Caki2 (cell line): ENCODE measurements at regions not wholly inside any gene's neighbourhood (a gene's known extent, or its start where the extent isn't known, plus 50 kb on each side); places are given as distances from the start of the nearest gene placed in this dataset.
"Not testable (repeated sequence)": the region's sequence is repeated elsewhere in the genome, so short reads cannot be mapped to it uniquely, and the experiment has no call there.

Source experiments
- DNase-seq: peaks from one replicate; pipeline ENCODE4 v3.0.0-alpha.2; 2015; ENCODE audit warnings: low read depth
- in situ Hi-C: cut with HindIII; loops from 2 replicates; pipeline ENCODE4 v1.10.0; 2016; ENCODE audit warnings: low sequenced_read_pairs, low pct_unique_long_range_greater_than_20kb, mixed read lengths

DNA sequence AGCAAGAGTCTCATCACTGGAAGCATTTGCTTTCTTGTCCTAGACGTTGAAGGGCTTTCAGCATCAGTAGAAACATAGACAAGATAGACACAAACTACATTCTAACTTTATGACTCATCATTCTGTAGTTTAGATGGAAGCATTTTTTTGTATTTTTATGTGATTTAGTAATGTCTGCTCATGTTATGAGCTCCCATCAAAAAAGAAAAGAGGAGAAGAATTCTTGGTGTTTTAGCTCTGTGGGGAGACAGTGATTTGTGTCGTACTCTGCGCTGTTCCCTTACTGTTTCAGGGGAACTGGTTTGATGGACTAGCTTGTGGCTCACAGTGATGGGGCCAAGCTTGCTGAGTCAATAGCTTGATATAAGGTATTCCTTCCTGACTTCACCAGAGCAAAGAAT, 159.2 kb upstream of the WWC1 start:
- in situ Hi-C loops: no loop called here
- DNase-seq: no peak

DNA sequence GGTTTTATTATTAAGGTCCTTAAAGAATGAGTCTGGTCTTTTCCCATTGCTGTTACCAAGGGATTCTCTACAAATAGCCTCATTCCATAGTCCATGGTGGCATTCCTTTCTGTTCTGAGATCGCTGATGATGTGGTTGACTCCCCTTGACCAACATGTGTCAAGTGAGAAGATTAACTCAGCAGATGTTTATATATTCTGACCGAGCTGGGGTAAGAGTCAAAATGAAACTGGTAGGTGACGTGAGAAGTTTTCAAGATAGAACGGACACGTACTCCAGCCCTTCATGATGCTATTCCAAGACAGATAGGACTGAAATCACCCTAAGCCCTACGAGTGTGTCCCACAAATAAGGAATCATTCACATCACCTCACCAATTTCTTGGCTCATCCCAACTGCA, 155.5 kb upstream of the WWC1 start:
- no peak for DNase-seq
- in situ Hi-C loops: no loop called here

DNA sequence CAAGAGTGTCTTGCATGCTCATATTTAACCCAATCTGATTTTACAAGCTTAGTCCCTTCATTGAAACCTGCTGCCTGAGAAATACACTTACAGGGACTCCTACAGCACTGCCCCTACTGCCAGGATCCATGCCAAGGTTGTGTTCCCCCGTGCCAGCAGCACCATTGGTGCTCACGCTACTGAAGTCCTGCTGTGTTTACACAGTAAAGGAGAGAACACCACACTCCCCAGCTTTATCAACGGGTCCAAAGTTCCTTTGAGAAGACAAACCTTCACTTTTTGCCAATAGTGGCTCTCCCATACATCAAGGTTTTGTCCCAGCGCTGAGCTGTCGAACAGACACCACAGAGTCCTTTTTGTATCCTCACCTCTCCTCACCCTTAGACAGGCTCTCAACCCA, 155.1 kb upstream of the WWC1 start:
- in situ Hi-C loops: no loop called here

DNA sequence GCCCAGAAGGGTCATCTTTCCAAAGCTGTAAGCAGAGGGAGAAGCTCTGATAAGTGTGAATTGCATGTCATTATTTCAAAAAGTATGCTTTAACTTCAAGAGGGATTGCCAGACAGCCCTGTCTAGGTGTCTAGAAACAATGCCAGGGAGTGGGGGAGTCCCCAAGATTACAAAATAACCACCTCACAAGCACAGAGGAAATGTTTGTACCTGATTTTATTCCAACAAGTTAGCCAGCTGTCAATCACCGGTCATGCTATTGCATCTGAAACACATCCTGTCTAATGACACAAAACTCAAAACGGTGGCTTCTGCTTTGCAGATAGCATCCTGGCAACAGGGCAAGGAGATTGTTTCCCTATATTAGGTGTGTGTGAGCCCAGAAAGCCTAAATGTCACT, 154.2 kb upstream of the WWC1 start:
- no peak for DNase-seq
- in situ Hi-C loops: no loop called here

More for the DNA sequence above, 155.1 kb upstream of the WWC1 start:
- DNase-seq: no peak

DNA sequence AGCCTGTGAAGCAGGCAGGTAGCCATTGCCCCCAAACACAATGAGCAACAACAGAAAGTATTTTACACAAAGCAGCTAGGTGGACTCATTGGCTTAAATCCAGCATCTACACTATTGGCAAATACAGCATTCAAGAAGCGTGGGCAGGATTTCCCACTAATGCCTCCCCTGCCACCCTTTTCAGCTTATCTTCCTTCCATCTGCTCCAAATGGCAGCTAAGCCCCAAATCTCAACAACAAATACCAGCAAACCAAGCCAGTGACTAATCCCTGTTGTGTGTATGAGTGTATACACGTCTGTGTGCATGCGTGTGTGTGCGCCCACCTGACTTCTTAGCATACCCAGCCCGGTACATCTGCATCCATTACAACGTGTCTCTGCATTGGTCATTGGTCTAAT, 151.2 kb upstream of the WWC1 start:
- in situ Hi-C loops: no loop called here
- no peak for DNase-seq

DNA sequence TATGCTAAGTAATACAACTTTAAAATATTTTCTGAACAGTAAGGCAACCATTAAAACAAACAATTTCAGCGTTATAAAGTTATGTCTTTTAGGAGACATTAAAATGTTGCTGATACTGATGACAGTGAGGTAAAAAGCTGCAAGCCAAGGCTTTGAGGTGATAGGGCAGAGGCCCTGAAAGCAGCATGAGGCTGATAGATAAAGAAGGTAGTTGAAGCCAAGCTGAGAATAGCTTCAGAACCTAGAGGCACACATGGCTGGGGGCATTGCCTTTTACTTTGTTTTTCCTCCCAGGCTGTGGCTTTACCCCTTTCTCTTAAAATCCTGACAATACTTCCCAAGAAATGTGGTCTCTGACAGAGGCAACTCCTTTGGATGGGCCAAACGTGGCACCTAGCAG, 149.0 kb upstream of the WWC1 start:
- no peak for DNase-seq
- in situ Hi-C loops: no loop called here

DNA sequence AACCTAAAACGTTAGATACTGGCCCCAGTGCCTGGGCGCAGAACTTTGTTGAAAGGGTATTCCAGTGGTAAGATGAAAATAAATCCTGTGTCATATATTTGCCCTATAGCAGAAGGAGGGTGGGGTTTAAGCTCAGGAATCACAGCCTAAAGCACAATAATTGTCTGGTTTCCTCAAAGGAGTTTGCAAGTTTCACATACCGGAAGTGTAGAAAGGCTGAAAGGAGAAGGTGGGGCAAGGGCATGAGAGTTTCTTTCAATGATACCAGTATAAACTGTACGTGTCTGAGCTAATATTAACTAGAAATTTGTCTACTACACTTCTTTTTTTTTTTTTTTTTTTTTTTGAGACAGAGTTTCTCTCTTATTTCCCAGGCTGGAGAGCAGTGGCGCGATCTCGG, 147.9 kb upstream of the WWC1 start:
- DNase-seq: peak; percentile 28
- in situ Hi-C loops: not testable (repeated sequence)

DNA sequence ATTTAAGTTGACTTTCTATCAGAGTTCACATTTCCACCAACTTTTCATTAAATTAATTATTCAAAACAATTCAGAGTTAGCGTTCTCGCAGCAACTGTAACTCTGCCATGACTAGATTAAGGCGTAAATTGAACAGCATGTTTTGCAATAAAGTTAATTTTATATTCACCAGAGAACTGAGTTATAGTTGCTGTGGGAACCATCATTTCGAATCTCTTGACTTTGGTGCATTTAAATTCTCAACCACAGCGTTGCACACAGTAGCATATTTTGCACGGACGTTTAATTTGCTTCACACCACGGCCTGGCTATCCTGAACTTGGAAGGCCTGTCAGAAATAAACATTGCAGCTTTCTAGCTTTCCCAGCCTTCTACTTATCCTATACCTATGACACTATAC, 144.3 kb upstream of the WWC1 start:
- DNase-seq: no peak
- in situ Hi-C loops: no loop called here

DNA sequence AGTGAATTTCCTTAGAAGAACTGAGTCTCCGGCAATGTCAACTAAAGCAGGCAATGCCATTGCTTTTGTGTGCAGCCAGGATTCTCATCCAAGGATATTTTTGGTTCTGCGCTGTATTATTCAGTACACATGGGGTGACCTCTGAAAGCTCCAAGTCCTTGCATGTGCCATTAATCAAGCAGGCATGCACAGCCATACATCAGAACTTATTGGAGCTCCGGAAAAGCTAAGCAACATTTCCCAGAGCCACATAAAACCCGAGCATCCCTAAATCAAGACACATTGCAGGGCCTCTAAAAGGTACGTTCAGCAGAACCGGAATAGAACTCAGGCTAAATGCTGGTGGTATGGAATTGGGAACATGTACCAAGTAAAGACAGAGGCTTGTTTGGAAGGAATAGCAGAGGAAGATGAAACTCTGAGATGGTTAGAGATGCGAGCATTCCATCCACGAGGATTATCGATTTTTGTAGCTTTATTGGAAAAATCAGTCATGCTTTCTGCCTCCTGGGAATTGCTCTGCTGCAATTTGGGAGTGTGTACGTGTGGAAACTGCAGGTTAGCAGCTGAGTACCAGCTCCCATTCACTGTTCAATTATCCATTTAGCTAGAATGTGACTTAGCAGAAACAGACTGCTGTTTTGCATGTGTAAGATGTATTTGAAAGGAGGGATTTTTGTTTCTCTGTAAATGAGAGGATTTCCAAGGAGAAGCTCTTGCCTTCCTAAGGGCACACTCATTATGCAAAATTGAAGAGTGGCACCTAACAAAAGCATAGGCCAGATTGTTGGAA, 143.7 kb upstream of the WWC1 start:
- DNase-seq: no peak
- in situ Hi-C loops: no loop called here

DNA sequence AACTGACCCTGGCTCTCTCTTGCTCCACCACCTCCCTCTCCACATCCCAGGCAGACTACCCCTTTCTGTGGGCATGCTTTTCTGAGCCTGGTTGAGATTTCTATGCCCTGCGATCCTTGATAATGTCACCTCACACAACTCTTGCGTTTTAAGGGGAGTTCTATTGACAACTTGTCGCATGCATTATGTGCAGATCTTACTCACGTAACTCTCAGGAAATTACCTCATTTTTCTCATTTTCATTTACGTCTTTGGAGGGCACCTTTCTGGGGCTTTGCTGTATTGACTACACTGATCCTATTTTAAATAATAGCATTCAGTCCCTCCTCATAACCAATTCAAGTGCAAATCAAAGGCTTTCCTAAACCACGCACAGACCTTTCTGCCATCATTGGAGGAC, 140.4 kb upstream of the WWC1 start:
- in situ Hi-C loops: no loop called here
- DNase-seq: no peak

DNA sequence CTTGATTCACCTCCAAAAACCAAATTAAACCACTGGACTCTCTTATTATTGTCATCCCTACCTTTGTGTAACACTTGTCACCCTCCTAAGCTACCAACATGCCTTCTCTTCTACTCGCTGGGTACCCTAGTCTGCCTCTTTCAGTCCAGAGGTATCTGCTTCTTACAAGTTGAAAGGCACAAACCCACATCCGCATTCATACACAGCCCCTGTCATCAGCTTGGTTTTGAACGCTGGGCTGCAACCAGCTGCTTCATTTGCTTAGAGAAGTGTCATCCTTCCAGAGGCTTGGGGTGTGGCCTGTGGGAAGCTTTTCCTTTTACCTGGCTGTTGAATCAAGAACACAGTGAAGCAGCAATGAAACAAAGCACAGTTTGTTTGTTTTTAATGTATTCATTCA, 138.8 kb upstream of the WWC1 start:
- in situ Hi-C loops: no loop called here
- DNase-seq: no peak

DNA sequence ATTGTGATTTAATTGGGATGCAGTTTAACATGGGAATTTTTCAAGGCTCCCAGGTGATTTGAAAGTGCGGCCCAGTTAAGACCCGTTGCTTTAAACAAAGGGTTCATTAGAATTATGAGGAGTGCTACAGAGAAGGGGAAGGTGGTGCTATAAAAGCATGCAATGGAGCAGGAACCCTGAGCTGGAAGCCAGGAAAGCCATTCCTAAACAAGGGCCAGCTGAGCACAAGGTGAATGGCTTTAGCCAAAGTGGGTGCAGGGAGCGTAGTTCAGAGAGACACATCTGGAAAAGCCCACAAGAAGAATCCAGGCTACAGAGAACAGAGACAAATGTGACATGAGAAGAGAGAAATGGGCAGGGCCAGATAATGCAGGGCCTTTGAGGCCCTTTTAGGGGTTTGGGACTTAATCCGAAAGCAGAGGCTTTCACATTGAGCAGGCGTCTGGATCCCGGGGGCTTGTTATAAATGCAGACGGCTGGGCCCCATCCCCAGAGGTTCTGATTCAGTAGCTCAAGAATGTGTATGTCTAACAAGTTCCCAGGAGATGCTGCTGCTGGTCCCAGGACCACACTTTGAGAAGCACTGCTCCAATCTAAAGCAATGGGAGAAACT, 138.1 kb upstream of the WWC1 start:
- in situ Hi-C loops: no loop called here
- no peak for DNase-seq

DNA sequence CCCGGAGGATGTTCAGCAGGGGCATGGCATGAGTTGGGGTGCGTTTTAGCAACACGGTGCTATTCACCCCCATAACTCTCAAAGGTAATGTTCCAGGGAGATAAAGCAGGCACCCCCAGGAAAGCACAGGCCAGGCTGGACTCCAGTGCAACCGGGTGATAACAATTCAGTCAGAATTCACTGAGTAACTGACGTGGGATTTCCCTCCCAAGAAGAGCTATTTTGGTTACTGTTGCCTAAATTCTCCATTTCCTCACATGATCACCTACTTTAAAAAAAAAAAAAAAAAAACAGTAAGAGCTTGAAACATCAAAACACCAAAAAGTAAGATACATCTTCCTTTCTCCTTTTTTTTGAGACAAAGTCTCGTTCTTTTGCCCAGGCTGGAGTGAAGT, 137.6 kb upstream of the WWC1 start:
- in situ Hi-C loops: no loop called here
- no peak for DNase-seq

DNA sequence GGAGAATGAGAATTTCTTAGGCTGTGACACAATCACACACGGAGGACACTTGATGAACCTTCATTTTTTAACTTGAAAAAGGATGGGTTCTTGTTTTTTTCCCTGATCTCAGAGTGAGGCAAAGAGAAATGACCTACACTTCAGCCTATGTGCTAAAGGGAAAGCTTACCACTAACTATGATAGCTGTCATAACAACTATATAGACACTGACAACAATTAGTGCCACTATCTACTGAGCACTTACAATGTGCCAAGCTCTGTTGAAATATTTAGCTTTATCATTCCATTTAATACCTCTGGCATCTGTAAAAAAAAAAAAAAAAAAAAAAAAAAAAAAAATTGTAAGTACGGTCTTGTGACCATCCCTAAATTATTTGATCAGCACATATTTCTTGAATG, 135.9 kb upstream of the WWC1 start:
- no peak for DNase-seq
- in situ Hi-C loops: no loop called here

DNA sequence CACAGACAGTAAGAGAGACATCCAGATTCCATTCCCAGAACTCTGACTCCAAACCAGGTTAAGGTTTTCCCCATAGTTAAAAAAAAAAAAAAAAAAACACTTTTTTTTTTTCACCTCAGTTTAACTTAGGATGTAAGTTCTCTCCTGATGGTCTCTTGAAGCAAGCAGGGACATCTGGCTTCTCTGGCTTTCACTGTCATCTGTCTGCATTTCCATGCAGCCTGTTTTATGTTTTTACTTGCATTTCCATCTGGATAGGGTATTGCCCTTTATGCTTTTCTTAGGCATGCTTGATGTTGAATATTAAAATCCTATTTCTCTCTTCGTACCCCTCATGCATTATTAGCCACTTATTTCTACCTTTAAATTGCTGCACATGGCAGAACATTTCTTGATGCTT, 135.3 kb upstream of the WWC1 start:
- DNase-seq: no peak
- in situ Hi-C loops: no loop called here

DNA sequence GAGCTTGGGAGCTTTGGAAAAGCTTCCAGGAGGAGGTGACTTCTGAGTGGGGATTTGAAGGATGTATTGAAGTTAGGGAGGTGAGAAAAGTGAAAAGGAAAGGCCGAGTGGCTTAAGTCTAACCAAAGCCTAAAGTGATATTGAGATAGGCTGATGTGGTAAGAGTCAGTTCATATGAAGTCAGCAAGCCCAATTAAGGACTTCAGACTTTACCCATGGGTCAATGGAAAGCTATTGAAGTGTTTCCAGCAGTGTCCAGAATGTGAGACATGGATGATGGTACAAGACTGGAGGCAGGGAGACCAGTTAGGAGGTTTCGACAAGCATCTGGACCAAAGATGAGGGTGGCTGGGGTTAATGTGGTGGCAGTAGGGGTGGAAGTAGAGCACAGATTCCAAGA, 134.3 kb upstream of the WWC1 start:
- DNase-seq: no peak
- in situ Hi-C loops: no loop called here

DNA sequence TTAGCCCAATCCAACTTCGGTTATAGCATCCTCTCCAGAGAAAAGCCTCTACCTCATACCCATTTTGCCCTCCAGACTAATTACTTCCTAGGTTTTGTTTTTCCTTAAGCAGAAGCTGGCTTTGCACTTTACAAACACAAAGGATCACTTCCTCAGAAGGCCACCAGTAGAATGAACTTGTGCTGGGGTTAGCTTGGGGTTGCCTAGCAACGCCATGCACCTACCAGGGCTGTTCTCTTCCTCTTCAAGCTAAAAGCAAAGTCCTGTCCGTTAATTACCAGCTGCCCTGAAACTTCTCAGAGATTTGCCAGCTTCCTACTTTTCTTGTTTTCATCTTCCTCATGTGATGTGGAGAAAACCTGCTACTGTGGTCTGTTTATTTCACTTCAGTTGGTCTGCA, 132.0 kb upstream of the WWC1 start:
- in situ Hi-C loops: no loop called here
- no peak for DNase-seq

DNA sequence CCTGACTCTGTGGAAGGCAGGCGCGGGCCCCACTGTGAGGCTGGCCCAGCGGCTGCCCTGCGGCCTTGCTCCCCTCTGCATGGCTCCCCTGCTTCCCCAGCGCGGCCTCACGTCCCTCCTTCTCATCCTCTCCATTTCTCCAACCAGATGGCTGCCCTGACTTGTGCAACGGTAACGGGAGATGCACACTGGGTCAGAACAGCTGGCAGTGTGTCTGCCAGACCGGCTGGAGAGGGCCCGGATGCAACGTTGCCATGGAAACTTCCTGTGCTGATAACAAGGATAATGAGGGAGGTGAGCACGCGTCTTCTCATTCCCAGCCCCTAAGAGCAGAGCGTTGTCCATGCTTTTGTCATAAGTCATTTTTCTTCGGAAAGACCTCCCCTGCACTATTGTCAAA, 129.0 kb upstream of the WWC1 start:
- DNase-seq: no peak
- in situ Hi-C loops: no loop called here

DNA sequence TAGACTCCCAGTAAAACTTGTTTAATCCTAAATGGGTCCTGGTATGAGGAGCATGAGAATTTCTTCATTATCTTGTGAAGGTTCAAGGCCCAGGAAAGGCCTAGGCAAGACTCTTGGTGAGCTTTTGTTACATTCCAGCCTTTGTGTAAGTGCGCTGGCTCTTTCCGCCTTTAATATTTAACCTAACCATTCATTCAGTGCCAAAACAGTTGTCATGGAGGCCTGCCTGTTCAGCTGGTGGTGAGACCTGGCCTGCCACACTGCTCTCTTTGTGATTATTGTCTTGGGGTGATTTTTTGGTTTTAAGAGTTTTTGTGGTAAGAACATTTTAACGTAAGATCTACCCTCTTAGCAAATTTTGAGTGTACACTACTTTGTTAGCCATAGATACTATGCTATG, 127.5 kb upstream of the WWC1 start:
- in situ Hi-C loops: no loop called here
- peak; percentile 39 for DNase-seq

DNA sequence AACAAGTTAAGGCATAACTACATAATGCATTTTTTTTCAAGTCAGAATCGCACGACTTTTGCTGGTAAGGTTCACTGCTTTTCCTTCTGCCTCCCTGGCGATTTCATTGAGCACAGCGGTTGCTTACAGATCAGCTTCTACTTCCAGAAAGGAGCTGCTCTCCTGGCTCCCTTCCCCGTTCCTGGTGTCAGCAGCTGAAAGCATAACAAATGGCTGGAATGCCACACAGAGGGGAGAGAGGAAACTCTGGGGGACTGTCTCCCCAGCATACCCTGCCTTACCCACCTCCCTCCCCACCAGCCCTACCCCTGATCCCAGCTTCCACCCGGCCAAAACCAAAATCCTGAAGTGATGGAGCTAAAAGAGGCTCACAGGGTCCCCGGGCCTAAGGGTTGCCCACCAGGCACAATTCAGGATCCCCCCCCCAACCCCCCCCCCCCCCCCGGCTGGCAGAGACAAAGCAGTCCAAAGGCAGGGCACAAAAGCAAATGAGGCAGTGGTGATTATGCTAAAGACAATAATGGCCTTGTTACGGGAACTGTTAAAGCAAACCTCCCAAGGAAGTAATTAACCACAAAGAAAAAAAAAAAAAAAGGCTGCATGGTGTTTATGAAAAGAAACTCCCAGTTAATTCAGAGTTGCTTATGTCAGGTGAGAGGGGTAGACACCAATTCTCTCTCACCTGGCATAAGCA, 126.1 kb upstream of the WWC1 start:
- in situ Hi-C loops: no loop called here
- DNase-seq: peak; percentile 14
